Mucosa of descending colon (tissue), 3 donors: ENCODE measurements at regions not wholly inside any gene's neighbourhood (a gene's known extent, or its start where the extent isn't known, plus 50 kb on each side); places are given as distances from the start of the nearest gene placed in this dataset.

Experiments used
- ATAC-seq: fragments of 200-7000 bp; cut with Tn5 transposase; one replicate; pipeline ENCODE4 v1.9.1; 2020; ENCODE audit warnings: mild to moderate bottlenecking, moderate library complexity
- DNase-seq, 3 donors: peaks; one replicate each; pipeline ENCODE4 v3.0.0-alpha.2; 2020
- H3K36me3 ChIP-seq: fragments of 200-600 bp; one replicate; pipeline ENCODE4 v1.8.0; 2021; ENCODE audit warnings: low read depth, mild to moderate bottlenecking
- H3K4me1 ChIP-seq: fragments of 200-600 bp; one replicate; pipeline ENCODE4 v1.8.0; 2021; ENCODE audit warnings: low read depth, mild to moderate bottlenecking
- H3K4me3 ChIP-seq: fragments of 200-600 bp; one replicate; pipeline ENCODE4 v1.8.0; 2021; ENCODE audit warnings: mild to moderate bottlenecking
- H3K9me3 ChIP-seq: fragments of 200-600 bp; one replicate; pipeline ENCODE4 v1.8.0; 2021; ENCODE audit warnings: mild to moderate bottlenecking
- CTCF ChIP-seq: fragments of 200-600 bp; IDR thresholded peaks from one replicate; pipeline ENCODE4 v1.8.0; 2022; ENCODE audit warnings: antibody characterized with exemption, mild to moderate bottlenecking
- intact Hi-C, 2 donors: fragments of 100-400 bp; cut with DNase I in 1 of 2; cut with micrococcal nuclease in 1 of 2; formaldehyde crosslinking; loops; one replicate each; pipeline versions ENCODE4 v1.11.0 to v1.11.1; 2022; cut with DNase I, micrococcal nuclease
- donor health status: DM: no; HTN: no; CAD: no; lungs with moderate emphysema.
- donor health status: DM: no; HTN: no; CAD: no.
- donor health status: DM: no; HTN: yes; CAD: no.

DNA sequence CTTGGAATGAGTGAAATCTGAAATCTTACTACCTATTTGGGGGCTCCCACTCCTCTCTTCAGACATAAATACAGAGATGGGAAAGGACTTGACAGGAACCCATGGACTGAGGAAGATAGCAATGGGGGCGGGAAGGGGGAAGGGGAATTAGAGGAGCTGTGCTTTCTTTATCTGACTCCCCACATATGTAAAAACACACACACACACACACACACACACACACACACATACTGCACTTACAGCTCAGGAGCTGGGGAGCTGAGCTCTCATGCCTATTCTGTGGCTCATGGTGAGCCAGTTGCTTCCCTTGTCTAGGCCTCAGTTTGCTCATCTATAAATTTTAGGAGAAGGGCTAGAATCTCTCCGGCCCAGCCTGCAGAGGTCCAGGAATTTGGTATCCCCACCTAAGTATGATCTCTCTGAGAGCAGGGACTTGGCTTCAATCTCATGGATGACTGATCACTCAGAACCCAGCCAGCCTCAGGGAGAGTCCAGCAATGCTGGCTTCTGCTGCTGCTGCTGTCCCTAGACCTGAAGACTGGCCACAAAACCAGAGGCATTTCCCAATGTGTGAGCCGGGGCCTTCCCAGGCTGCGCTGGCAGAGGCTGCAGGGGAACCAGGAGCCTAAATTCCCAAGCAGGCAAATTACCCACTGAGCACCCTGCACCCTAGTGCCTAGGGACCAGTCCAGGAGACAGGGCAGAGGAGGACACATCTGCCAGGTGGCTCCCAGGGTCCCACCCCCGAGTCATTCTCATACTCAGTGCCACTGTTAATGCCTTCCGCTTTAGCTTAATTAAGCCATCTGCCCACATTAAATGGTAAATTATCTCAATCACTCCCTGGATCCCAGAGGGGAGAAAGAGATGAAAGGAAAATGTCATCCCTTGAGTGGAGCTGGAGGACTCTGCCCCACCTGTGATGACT is 57.5 kb upstream of the RBM15 start:
- ATAC-seq = no peak

GRCh38 chr1:110282395-110282794 is 56.8 kb upstream of the RBM15 start:
- Histone ChIP-seq H3K4me1 (no peaks in the 10 kb centered on the region), H3K4me3 (no peak overlapping the region), H3K9me3 (no peaks in the 10 kb centered on the region), H3K36me3 (no peaks in the 10 kb centered on the region)
- ATAC-seq (no peak), DNase-seq (no peak)
- no peak for TF ChIP-seq CTCF
- intact Hi-C loops = no loop called here

More for the DNA sequence above, 57.5 kb upstream of the RBM15 start:
- no peak for TF ChIP-seq CTCF
- Histone ChIP-seq H3K36me3 (no peaks in the 10 kb centered on the region), H3K9me3 (no peaks in the 10 kb centered on the region), H3K4me3 (no peak overlapping the region), H3K4me1 (no peaks in the 10 kb centered on the region)
- no peak for DNase-seq
- intact Hi-C loops = no loop called here

DNA sequence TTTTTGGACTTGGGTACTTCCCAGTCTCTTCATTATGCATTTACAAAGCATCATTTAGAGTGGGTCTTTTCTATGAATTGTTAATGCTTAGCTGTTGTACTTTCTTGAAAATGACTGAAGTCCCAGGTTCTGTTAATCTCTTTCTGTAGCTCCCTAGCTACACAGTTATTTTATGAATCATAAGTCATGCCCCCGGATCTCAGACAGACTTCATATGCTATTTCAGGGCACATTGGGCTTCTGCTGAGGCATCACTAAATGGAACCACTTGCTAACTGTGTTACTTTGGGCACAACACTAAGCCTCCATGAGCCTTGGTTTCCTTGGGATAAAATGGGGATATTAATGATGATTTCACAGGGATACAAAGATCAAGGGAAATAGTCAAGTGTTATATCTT is 55.5 kb upstream of the RBM15 start:
- no peak overlapping the region for H3K4me3 ChIP-seq
- intact Hi-C loops = no loop called here
- H3K36me3 ChIP-seq = no peaks in the 10 kb centered on the region
- no peaks in the 10 kb centered on the region for H3K9me3 ChIP-seq
- no peak for TF ChIP-seq CTCF
- no peak for ATAC-seq
- no peaks in the 10 kb centered on the region for H3K4me1 ChIP-seq
- no peak for DNase-seq

DNA sequence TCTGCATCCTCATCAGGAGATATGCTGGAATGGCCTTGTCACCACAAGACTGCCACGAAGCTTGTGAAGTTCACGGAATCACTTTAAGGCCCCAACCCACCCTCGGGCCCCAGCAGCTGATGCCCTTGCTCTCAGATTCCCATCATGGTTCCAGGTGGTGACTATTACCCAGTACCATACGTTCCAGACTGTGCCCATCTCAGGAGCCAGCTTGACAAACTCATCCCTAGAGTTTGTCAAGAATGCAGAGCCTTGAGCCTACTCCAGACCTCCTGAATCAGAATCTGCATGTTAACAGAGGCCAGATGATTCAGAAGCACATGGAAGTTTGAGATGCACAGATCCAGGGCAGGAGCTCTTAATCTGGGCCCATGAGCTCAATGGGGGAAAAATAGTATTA is 53.9 kb upstream of the RBM15 start:
- no peak for TF ChIP-seq CTCF
- DNase-seq (no peak), ATAC-seq (no peak)
- Histone ChIP-seq H3K36me3 (no peaks in the 10 kb centered on the region), H3K9me3 (no peaks in the 10 kb centered on the region), H3K4me1 (no peaks in the 10 kb centered on the region), H3K4me3 (no peak overlapping the region)
- intact Hi-C loops = no loop called here

DNA sequence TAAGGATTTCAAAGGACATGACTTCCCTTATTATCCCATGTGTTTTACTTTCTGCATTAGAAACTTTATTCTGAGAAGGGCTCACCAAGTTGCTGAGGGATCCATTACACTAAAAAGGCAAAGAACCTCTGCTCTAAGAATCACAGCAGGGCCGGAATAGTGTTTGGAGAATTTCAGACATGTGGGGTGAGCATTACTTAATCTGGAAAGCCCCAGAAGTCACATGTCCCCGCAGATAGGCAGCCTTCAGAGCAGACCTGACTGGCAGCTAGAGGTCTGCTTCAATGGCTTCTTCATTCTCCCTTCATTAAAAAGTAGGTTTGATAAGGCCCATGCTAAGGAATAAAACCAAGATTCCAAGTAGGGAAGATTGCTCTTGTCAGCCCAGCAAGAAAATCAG is 52.6 kb upstream of the RBM15 start:
- TF ChIP-seq CTCF = no peak
- no peaks in the 10 kb centered on the region for H3K36me3 ChIP-seq
- H3K9me3 ChIP-seq = no peaks in the 10 kb centered on the region
- ATAC-seq (no peak), DNase-seq (no peak)
- intact Hi-C loops = no loop called here
- no peak overlapping the region for H3K4me3 ChIP-seq
- H3K4me1 ChIP-seq = no peaks in the 10 kb centered on the region
